ENCODE measurements at regions not wholly inside any gene's neighbourhood (a gene's known extent, or its start where the extent isn't known, plus 50 kb on each side); places are given as distances from the start of the nearest gene placed in this dataset.

DNA sequence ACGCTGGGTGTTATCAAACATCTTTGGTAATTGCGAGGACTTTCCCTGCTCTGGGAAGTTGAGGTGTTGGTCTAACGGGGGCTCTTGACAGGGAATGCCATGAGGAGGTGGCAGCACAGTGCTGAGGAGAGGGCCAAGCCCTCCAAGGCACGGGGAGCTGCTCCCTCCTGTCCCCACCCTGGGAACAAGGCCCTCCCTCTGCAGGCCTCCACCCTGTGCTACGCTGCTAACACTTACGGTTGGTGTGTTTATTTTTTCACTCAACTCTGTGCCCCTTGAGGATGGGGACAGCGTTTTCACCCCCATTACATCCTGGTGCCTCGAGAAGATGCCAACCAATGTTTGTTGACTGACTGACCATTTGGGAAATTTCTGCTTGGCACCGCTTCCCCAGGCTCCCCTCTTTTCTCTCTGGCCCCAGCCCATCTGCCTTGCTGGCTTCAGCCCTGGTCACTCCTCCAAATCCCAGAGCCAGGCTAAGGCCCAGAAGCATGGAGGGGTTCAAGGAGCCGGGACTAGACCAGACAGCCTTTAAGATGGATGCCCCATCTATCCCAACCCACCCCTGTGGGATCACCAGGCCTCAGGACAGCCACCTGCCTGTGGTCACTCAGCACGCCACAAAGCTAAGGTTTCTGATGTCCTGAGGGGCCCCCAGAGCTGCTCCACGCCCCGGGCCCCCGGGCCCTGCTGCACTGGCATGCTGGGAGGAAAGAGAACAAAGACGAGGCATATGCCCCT lies 125.7 kb downstream of the BARX1 start:
- Histone ChIP-seq H3K36me3 (ENCODE audit: control insufficient read depth, insufficient read depth, low read length) (no peaks in the 10 kb centered on the region), H3K4me1 (no peaks in the 10 kb centered on the region), H3K79me2 (no peaks in the 10 kb centered on the region), H3K4me2 (ENCODE audit: low read length) (no peak overlapping the region), H3K9me3 (ENCODE audit: control insufficient read depth, low read length) (no peaks in the 10 kb centered on the region), H3K4me3 (ENCODE audit: low read depth, low read length) (no peak overlapping the region), H3K27me3 (ENCODE audit: control insufficient read depth, insufficient read depth, low read length) (no peaks in the 10 kb centered on the region), H3K27ac (no peak overlapping the region), H3K9ac (no peak overlapping the region), H2AFZ (no peak overlapping the region)
- TF ChIP-seq, protein P1, sequence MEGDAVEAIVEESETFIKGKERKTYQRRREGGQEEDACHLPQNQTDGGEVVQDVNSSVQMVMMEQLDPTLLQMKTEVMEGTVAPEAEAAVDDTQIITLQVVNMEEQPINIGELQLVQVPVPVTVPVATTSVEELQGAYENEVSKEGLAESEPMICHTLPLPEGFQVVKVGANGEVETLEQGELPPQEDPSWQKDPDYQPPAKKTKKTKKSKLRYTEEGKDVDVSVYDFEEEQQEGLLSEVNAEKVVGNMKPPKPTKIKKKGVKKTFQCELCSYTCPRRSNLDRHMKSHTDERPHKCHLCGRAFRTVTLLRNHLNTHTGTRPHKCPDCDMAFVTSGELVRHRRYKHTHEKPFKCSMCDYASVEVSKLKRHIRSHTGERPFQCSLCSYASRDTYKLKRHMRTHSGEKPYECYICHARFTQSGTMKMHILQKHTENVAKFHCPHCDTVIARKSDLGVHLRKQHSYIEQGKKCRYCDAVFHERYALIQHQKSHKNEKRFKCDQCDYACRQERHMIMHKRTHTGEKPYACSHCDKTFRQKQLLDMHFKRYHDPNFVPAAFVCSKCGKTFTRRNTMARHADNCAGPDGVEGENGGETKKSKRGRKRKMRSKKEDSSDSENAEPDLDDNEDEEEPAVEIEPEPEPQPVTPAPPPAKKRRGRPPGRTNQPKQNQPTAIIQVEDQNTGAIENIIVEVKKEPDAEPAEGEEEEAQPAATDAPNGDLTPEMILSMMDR (IDR thresholded peaks at IDR 0.05), result no peak

DNA sequence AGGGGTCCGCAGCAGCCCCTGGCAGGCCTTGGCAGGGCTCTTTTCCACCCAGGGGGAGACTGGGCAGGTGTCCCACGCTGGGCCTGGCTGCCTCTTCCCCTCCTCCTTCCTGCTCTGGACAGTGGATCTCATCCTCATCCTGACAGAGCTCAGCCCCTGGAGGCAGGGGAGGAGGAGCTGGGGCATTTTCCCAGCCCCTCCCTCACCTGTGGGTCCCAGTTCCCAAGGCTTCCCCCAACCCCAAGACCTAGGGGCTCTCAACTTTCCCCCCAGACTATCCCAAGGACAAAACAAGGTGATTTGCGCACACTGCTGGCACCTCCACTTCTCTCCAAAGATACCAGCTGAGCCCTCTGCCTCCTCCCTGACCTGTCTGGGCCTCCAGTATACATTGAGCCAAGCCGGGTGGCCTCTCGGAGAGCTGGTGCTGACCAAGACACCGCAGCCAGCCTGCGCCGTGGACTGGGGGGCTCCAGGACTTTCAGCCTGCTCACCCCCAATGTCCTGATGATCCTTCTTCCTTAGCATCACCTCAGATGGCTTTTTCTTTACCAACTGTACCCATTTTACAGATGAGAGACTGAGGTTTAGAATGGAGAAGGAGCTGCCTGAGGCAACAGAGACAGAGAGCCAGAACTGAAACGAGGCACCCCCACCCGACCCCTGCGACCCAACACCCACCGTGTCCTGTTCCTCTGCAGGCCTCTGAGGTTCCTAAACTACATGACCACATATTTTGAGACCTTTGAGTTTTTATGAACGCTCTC lies 126.6 kb downstream of the BARX1 start:
- H3K36me3 ChIP-seq (ENCODE audit: control insufficient read depth, insufficient read depth, low read length), result no peaks in the 10 kb centered on the region
- TF ChIP-seq, protein P1 (IDR thresholded peaks at IDR 0.05), result no peak
- no peak overlapping the region for H2AFZ ChIP-seq
- no peak overlapping the region for H3K4me2 ChIP-seq (ENCODE audit: low read length)
- no peaks in the 10 kb centered on the region for H3K9me3 ChIP-seq (ENCODE audit: control insufficient read depth, low read length)
- no peak overlapping the region for H3K4me3 ChIP-seq (ENCODE audit: low read depth, low read length)
- H3K9ac ChIP-seq, result no peak overlapping the region
- H3K4me1 ChIP-seq, result no peaks in the 10 kb centered on the region
- H3K79me2 ChIP-seq, result no peaks in the 10 kb centered on the region
- H3K27me3 ChIP-seq (ENCODE audit: control insufficient read depth, insufficient read depth, low read length), result no peaks in the 10 kb centered on the region
- H3K27ac ChIP-seq, result no peak overlapping the region

DNA sequence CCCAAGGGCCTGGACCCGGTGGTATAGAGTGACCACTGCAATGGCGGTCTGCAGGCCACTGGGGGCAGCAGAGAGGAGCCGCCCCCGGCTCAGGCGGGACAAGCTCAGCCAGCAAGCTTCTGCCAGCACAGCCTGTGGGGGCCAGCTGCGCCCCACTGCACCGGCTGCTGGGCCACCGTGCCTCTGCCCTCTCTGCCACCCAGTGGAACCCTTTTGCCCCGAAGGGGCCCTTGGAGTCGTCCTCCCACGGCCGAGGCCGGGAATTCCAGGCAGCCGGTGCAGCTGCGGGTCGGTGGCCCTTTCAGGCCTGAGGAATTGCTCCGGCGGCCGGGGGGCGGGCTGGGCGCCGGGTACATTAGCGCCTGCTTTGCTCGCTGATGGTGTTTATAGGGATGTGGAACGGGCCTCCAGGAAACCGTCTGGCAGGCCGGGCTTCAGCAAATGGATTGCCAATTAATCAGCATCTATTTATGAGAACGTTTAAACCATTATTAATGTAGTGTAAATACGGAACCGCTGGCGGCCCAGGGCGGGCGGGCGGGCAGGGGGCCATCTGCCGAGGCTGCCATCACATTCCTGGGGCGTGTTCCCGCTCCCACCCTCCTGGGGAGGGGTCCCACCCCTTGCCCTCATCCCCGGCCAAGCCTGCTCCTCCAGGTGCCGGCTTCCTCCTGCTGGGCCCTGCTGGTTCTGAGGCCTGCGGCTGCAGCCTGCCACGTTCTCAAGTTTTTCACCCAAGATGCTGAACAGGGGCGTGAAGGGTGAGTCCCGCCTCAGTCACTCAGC lies 127.4 kb downstream of the BARX1 start:
- Histone ChIP-seq H3K79me2 (no peaks in the 10 kb centered on the region), H3K27ac (no peak overlapping the region), H3K36me3 (ENCODE audit: control insufficient read depth, insufficient read depth, low read length) (no peaks in the 10 kb centered on the region), H3K4me1 (no peaks in the 10 kb centered on the region), H3K4me2 (ENCODE audit: low read length) (peak overlapping the region; percentile 79), H3K9me3 (ENCODE audit: control insufficient read depth, low read length) (no peaks in the 10 kb centered on the region), H3K9ac (no peak overlapping the region), H2AFZ (peak overlapping the region; percentile 62), H3K4me3 (ENCODE audit: low read depth, low read length) (peak overlapping the region; percentile 39), H3K27me3 (ENCODE audit: control insufficient read depth, insufficient read depth, low read length) (no peaks in the 10 kb centered on the region)
- TF ChIP-seq, protein P1 (IDR thresholded peaks at IDR 0.05), result peak; percentile 58

DNA sequence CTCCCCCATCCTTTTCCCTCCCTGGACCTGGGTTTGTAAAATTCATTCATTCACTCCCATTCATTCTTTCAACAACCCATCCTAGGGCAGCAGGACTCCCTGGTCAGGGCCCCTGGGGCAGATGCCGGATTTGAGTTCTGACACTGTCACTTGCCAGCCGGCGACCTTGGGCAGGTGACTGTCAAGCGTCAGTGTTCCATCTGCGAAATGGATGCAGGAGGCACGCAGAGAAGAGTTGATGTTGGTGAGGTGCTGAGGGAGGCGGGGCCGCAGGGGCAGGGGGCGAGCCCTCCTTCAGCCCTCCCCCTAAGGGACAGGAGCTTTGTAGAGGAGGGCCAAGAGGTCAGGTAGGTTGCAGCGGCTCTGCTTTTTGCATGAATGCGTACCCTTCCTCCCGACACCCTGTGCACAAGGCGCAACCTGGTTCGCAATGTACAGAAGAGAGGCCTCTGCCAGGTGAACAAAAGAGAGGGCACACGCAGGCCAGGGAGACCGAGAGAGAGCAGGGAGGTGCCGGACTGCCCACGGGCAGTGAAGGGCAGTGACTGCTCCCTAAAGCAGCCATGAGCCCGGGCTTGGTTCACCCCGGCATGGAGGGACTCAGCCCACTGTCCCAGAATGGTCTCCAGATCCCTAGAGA lies 128.1 kb downstream of the BARX1 start:
- H2AFZ ChIP-seq, result peak overlapping the region; percentile 62
- H3K9ac ChIP-seq, result no peak overlapping the region
- no peaks in the 10 kb centered on the region for H3K27me3 ChIP-seq (ENCODE audit: control insufficient read depth, insufficient read depth, low read length)

More for the DNA sequence above, 128.1 kb downstream of the BARX1 start:
- Histone ChIP-seq H3K36me3 (ENCODE audit: control insufficient read depth, insufficient read depth, low read length) (no peaks in the 10 kb centered on the region), H3K27ac (no peak overlapping the region), H3K4me1 (no peaks in the 10 kb centered on the region), H3K9me3 (ENCODE audit: control insufficient read depth, low read length) (no peaks in the 10 kb centered on the region), H3K4me3 (ENCODE audit: low read depth, low read length) (no peak overlapping the region), H3K79me2 (no peaks in the 10 kb centered on the region), H3K4me2 (ENCODE audit: low read length) (peak overlapping the region; percentile 79)
- TF ChIP-seq, protein P1 (IDR thresholded peaks at IDR 0.05), result no peak

Measured in parathyroid adenoma (tissue), 2 donors.